Lower leg skin (tissue), 3 donors: ENCODE measurements at regions not wholly inside any gene's neighbourhood (a gene's known extent, or its start where the extent isn't known, plus 50 kb on each side); places are given as distances from the start of the nearest gene placed in this dataset.

Experiments
- POLR2A ChIP-seq, 2 donors: fragments of 450-650 bp; IDR thresholded peaks; one replicate each; pipeline ENCODE4 v1.6.1; 2016 to 2017; ENCODE audit warnings: antibody characterized with exemption in 2 of 2, mild to moderate bottlenecking in 1 of 2, moderate library complexity in 1 of 2
- TF ChIP-seq, protein P1 (sequence below), 3 donors: fragments of 450-650 bp; IDR thresholded peaks; one replicate each; pipeline ENCODE4 v1.5.1; 2016; ENCODE audit warnings: antibody characterized with exemption in 3 of 3, mild to moderate bottlenecking in 3 of 3, moderate library complexity in 2 of 3

DNA sequence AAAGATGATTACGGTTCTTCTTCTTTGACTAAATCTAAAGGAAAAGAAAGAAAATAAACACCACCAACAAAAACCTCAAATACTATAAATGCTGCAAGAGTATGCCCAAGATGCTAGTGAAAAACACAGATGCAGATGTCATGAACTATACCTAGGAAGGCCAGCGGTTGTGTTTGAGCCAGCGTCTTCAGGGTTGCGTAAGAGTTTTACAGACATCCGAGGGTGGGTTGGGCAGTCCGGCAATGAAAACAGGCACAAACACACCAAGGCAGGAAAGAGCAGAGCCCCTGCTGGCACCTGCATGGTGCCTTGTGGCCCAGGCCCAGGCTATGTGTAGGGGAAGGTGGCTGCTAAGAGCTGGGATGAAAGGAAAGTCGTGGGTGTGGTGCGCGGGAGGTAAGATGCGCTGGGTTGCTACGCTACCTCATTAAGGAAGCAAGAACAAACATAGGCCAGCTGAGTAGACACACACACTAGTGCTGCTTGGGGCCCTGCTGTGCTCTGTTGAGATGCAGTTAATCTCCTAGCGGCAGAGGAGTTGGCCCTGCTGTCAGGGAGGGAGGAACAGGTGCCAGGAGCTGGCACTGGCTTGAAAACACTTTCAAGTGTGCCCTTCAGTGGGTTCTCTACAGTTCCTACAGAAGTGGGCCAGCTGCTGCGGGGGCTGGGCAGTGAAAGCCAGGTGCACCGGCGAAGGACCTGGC is 170.2 kb upstream of the PLN start:
- TF ChIP-seq, protein P1, sequence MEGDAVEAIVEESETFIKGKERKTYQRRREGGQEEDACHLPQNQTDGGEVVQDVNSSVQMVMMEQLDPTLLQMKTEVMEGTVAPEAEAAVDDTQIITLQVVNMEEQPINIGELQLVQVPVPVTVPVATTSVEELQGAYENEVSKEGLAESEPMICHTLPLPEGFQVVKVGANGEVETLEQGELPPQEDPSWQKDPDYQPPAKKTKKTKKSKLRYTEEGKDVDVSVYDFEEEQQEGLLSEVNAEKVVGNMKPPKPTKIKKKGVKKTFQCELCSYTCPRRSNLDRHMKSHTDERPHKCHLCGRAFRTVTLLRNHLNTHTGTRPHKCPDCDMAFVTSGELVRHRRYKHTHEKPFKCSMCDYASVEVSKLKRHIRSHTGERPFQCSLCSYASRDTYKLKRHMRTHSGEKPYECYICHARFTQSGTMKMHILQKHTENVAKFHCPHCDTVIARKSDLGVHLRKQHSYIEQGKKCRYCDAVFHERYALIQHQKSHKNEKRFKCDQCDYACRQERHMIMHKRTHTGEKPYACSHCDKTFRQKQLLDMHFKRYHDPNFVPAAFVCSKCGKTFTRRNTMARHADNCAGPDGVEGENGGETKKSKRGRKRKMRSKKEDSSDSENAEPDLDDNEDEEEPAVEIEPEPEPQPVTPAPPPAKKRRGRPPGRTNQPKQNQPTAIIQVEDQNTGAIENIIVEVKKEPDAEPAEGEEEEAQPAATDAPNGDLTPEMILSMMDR (IDR thresholded peaks at IDR 0.05), result no peak
- TF ChIP-seq POLR2A (IDR thresholded peaks at IDR 0.05), result no peak
